GM23248 (cell line): ENCODE measurements at regions not wholly inside any gene's neighbourhood (a gene's known extent, or its start where the extent isn't known, plus 50 kb on each side); places are given as distances from the start of the nearest gene placed in this dataset.

ENCODE experiments used
- EZH2 ChIP-seq: fragments of 200-600 bp; sonication (generic); IDR thresholded peaks from 2 replicates; pipeline ENCODE4 v1.6.1; 2018; ENCODE audit warnings: antibody characterized with exemption, mild to moderate bottlenecking; ENCODE audit not compliant: insufficient read depth, poor library complexity, severe bottlenecking
- EZH2phosphoT487 ChIP-seq: fragments of 200-600 bp; sonication (generic); IDR thresholded peaks from 2 replicates; pipeline ENCODE4 v1.6.1; 2018; ENCODE audit warnings: antibody characterized with exemption, moderate library complexity, mild to moderate bottlenecking, low read depth; ENCODE audit not compliant: insufficient read depth

DNA sequence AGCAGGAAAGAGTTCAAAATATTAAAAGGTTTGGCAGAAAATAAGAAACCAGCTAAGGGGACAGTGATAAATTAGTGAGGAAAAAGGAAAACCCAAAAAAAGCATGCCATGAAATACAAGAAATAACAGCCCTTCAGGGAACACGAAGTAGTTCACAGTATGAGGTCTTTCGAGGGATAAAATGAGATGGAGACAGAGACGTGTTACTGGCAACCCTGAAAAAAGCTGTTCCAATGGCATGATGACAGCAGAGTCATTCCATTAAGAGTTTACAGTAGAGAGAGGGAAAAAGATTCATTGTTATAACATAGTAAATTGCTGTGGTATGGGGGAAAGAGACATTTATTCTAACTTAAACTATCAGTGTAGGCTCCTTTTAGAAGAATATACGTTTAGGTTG is 391.2 kb downstream of the ANKRD7 start:
- TF ChIP-seq EZH2phosphoT487 (no peak), EZH2 (no peak)
